Endothelial cell (in vitro differentiated cells): ENCODE measurements at regions not wholly inside any gene's neighbourhood (a gene's known extent, or its start where the extent isn't known, plus 50 kb on each side); places are given as distances from the start of the nearest gene placed in this dataset.
"Not testable (repeated sequence)": the region's sequence is repeated elsewhere in the genome, so short reads cannot be mapped to it uniquely, and the experiment has no call there.

ENCODE experiments used
- DNase-seq: peaks from one replicate; pipeline ENCODE4 v3.0.0; 2021; ENCODE audit warnings: low spot score
- H3K27ac Mint-ChIP-seq: one replicate; pipeline ENCODE4 v1.8.0; 2021; ENCODE audit warnings: mixed read lengths, inconsistent platforms; ENCODE audit not compliant: unreplicated experiment
- H3K27me3 Mint-ChIP-seq: one replicate; pipeline ENCODE4 v1.8.0; 2021; ENCODE audit warnings: mild to moderate bottlenecking, moderate library complexity, mixed read lengths, inconsistent platforms; ENCODE audit not compliant: unreplicated experiment
- H3K36me3 Mint-ChIP-seq: one replicate; pipeline ENCODE4 v1.8.0; 2021; ENCODE audit warnings: mild to moderate bottlenecking, low read depth, mixed read lengths, inconsistent platforms; ENCODE audit not compliant: unreplicated experiment
- H3K4me1 Mint-ChIP-seq: one replicate; pipeline ENCODE4 v1.8.0; 2021; ENCODE audit warnings: mild to moderate bottlenecking, mixed read lengths, inconsistent platforms; ENCODE audit not compliant: unreplicated experiment
- H3K4me3 Mint-ChIP-seq: one replicate; pipeline ENCODE4 v1.8.0; 2021; ENCODE audit warnings: mild to moderate bottlenecking, mixed read lengths, inconsistent platforms; ENCODE audit not compliant: unreplicated experiment
- H3K9me3 Mint-ChIP-seq: one replicate; pipeline ENCODE4 v1.8.0; 2021; ENCODE audit warnings: mixed read lengths, inconsistent platforms; ENCODE audit not compliant: unreplicated experiment
- CTCF ChIP-seq: fragments of 200-600 bp; sonication (generic); IDR thresholded peaks from one replicate; pipeline ENCODE4 v1.5.0; 2021; ENCODE audit warnings: antibody characterized with exemption; ENCODE audit not compliant: unreplicated experiment

- Mint-ChIP-seq H3K4me3 (no peak overlapping the region), H3K36me3 (peaks cover 9% of the 10 kb centered on the region), H3K27me3 (peaks cover 6% of the 10 kb centered on the region), H3K27ac (no peak overlapping the region), H3K4me1 (peaks cover 4% of the 10 kb centered on the region), H3K9me3 (no peaks in the 10 kb centered on the region)
- DNase-seq, result no peak
- no peak for TF ChIP-seq CTCF
These were observed 73.9 kb upstream of the HPCAL1 start for GRCh38 chr2:10228611-10229365.

GRCh38 chr2:10229462-10230099 is 73.1 kb upstream of the HPCAL1 start:
- peaks cover 11% of the 10 kb centered on the region for H3K36me3 Mint-ChIP-seq
- H3K9me3 Mint-ChIP-seq, result no peaks in the 10 kb centered on the region
- no peak for TF ChIP-seq CTCF
- peaks cover 3% of the 10 kb centered on the region for H3K4me1 Mint-ChIP-seq
- no peak for DNase-seq
- H3K27ac Mint-ChIP-seq, result no peak overlapping the region
- peaks cover 7% of the 10 kb centered on the region for H3K27me3 Mint-ChIP-seq
- no peak overlapping the region for H3K4me3 Mint-ChIP-seq

- peaks cover 7% of the 10 kb centered on the region for H3K27me3 Mint-ChIP-seq
These were observed 72.2 kb upstream of the HPCAL1 start for GRCh38 chr2:10230499-10230898.

GRCh38 chr2:10230921-10231320 is 71.8 kb upstream of the HPCAL1 start:
- not testable (repeated sequence) for H3K4me1 Mint-ChIP-seq, H3K27me3 Mint-ChIP-seq, H3K27ac Mint-ChIP-seq, DNase-seq, H3K9me3 Mint-ChIP-seq, H3K4me3 Mint-ChIP-seq
- H3K36me3 Mint-ChIP-seq, result peaks cover 11% of the 10 kb centered on the region

More at GRCh38 chr2:10230499-10230898, 72.2 kb upstream of the HPCAL1 start:
- Mint-ChIP-seq H3K36me3 (peaks cover 11% of the 10 kb centered on the region), H3K27ac (no peak overlapping the region), H3K9me3 (no peaks in the 10 kb centered on the region), H3K4me3 (no peak overlapping the region), H3K4me1 (peaks cover 3% of the 10 kb centered on the region)
- TF ChIP-seq CTCF, result no peak
- no peak for DNase-seq

- Mint-ChIP-seq H3K27me3 (peaks cover 9% of the 10 kb centered on the region), H3K4me1 (peaks cover 3% of the 10 kb centered on the region), H3K4me3 (no peak overlapping the region), H3K27ac (no peak overlapping the region), H3K36me3 (peaks cover 11% of the 10 kb centered on the region), H3K9me3 (no peaks in the 10 kb centered on the region)
- no peak for TF ChIP-seq CTCF
- no peak for DNase-seq
These were observed 71.1 kb upstream of the HPCAL1 start for GRCh38 chr2:10231551-10232085.
